OCI-LY1 (cell line): ENCODE measurements at regions not wholly inside any gene's neighbourhood (a gene's known extent, or its start where the extent isn't known, plus 50 kb on each side); places are given as distances from the start of the nearest gene placed in this dataset.

Source experiments
- H2AFZ ChIP-seq: fragments of 200-600 bp; sonication (generic), shearing (Covaris generic); 2 replicates; pipeline ENCODE4 v1.6.0; 2014; ENCODE audit warnings: antibody characterized with exemption, mild to moderate bottlenecking, low read length
- H3F3A ChIP-seq: fragments of 200-600 bp; sonication (generic), shearing (Covaris generic); 2 replicates; pipeline ENCODE4 v1.6.0; 2014; ENCODE audit warnings: mild to moderate bottlenecking, antibody characterized with exemption, low read length, moderate library complexity; ENCODE audit not compliant: insufficient read depth
- H3K27ac ChIP-seq: fragments of 200-600 bp; sonication (generic); 2 replicates; pipeline ENCODE4 v1.5.1; 2014; ENCODE audit warnings: low read length, mixed run types, mild to moderate bottlenecking, low read depth; ENCODE audit not compliant: poor library complexity, severe bottlenecking
- H3K27me3 ChIP-seq: fragments of 200-600 bp; sonication (generic); 2 replicates; pipeline ENCODE4 v1.6.0; 2014; ENCODE audit warnings: antibody characterized with exemption, mild to moderate bottlenecking, low read length, moderate library complexity; ENCODE audit not compliant: insufficient read depth
- H3K36me3 ChIP-seq: fragments of 200-600 bp; sonication (generic); 2 replicates; pipeline ENCODE4 v1.6.1; 2014; ENCODE audit warnings: mild to moderate bottlenecking, antibody characterized with exemption, low read length, moderate library complexity, mixed read lengths; ENCODE audit not compliant: insufficient read depth
- H3K4me1 ChIP-seq: fragments of 200-600 bp; sonication (generic); 2 replicates; pipeline ENCODE4 v1.5.1; 2014; ENCODE audit warnings: mild to moderate bottlenecking, low read length, moderate library complexity; ENCODE audit not compliant: insufficient read depth, severe bottlenecking
- H3K4me2 ChIP-seq: fragments of 200-600 bp; sonication (generic), shearing (Covaris generic); 2 replicates; pipeline ENCODE4 v1.6.1; 2014; ENCODE audit warnings: low read length
- H3K4me3 ChIP-seq: fragments of 200-600 bp; sonication (generic); 2 replicates; pipeline ENCODE4 v1.5.1; 2014; ENCODE audit warnings: low read length, low read depth, mild to moderate bottlenecking, mixed read lengths; ENCODE audit not compliant: poor library complexity, severe bottlenecking
- H3K79me2 ChIP-seq: fragments of 200-600 bp; shearing (Covaris generic); 2 replicates; pipeline ENCODE4 v1.6.1; 2016; ENCODE audit warnings: mixed run types, low read length, mixed read lengths; ENCODE audit not compliant: insufficient read depth
- H3K9ac ChIP-seq: fragments of 200-600 bp; sonication (generic), shearing (Covaris generic); 2 replicates; pipeline ENCODE4 v1.6.1; 2014; ENCODE audit warnings: mild to moderate bottlenecking, low read length, mixed read lengths
- H3K9me2 ChIP-seq: fragments of 200-600 bp; sonication (generic), shearing (Covaris generic); 2 replicates; pipeline ENCODE4 v1.6.1; 2014; ENCODE audit warnings: low read depth, mild to moderate bottlenecking, low read length, mixed read lengths
- H3K9me3 ChIP-seq: fragments of 200-600 bp; shearing (Covaris generic); 2 replicates; pipeline ENCODE4 v1.6.1; 2014; ENCODE audit warnings: low read length, mixed read lengths
- H4K20me1 ChIP-seq: fragments of 200-600 bp; sonication (generic), shearing (Covaris generic); 2 replicates; pipeline ENCODE4 v1.6.0; 2016; ENCODE audit warnings: mild to moderate bottlenecking, low read length; ENCODE audit not compliant: insufficient read depth
- EZH2 ChIP-seq: fragments of 200-600 bp; sonication (generic), shearing (Covaris generic); IDR thresholded peaks from 2 replicates; pipeline ENCODE4 v1.8.0; 2017; ENCODE audit warnings: borderline replicate concordance, mixed run types, mild to moderate bottlenecking, antibody characterized with exemption, low read length, moderate library complexity, mixed read lengths
- TF ChIP-seq, protein P1 (sequence below): fragments of 200-600 bp; sonication (generic), shearing (Covaris generic); IDR thresholded peaks from 2 replicates; pipeline ENCODE4 v1.5.1; 2017; ENCODE audit warnings: mild to moderate bottlenecking, antibody characterized with exemption, low read length, moderate library complexity, mixed read lengths

DNA sequence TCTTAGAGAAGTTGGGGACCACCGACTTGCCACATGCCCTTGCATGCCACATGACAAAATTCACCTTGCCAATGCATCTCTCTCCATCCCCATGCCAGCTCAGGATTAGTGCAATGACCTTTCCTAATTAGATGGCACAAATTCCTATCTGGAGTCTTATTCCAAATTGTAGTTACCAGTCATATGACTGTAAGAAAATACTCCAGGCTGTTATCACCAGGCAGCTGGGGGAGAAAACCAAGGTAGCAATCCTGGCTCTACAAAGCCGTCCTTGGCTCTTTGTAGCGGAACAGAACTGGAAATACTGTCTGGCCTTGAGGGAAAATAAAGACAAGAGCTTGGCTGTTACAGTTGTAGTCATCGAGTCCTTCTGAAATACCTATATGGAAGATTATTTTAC is 208.5 kb upstream of the DIO2 start:
- H2AFZ ChIP-seq, result no peak overlapping the region
- no peaks in the 10 kb centered on the region for H3K9me2 ChIP-seq
- H3K27me3 ChIP-seq, result no peaks in the 10 kb centered on the region
- H3K4me3 ChIP-seq, result no peak overlapping the region
- no peak overlapping the region for H3K9ac ChIP-seq
- TF ChIP-seq, protein P1, sequence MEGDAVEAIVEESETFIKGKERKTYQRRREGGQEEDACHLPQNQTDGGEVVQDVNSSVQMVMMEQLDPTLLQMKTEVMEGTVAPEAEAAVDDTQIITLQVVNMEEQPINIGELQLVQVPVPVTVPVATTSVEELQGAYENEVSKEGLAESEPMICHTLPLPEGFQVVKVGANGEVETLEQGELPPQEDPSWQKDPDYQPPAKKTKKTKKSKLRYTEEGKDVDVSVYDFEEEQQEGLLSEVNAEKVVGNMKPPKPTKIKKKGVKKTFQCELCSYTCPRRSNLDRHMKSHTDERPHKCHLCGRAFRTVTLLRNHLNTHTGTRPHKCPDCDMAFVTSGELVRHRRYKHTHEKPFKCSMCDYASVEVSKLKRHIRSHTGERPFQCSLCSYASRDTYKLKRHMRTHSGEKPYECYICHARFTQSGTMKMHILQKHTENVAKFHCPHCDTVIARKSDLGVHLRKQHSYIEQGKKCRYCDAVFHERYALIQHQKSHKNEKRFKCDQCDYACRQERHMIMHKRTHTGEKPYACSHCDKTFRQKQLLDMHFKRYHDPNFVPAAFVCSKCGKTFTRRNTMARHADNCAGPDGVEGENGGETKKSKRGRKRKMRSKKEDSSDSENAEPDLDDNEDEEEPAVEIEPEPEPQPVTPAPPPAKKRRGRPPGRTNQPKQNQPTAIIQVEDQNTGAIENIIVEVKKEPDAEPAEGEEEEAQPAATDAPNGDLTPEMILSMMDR, result no peak
- TF ChIP-seq EZH2, result no peak
- H3K79me2 ChIP-seq, result no peaks in the 10 kb centered on the region
- H3K4me2 ChIP-seq, result no peak overlapping the region
- H3K4me1 ChIP-seq, result no peaks in the 10 kb centered on the region
- H3K27ac ChIP-seq, result no peak overlapping the region
- H4K20me1 ChIP-seq, result no peaks in the 10 kb centered on the region
- H3K36me3 ChIP-seq, result no peaks in the 10 kb centered on the region
- H3K9me3 ChIP-seq, result no peaks in the 10 kb centered on the region
- no peaks in the 10 kb centered on the region for H3F3A ChIP-seq

DNA sequence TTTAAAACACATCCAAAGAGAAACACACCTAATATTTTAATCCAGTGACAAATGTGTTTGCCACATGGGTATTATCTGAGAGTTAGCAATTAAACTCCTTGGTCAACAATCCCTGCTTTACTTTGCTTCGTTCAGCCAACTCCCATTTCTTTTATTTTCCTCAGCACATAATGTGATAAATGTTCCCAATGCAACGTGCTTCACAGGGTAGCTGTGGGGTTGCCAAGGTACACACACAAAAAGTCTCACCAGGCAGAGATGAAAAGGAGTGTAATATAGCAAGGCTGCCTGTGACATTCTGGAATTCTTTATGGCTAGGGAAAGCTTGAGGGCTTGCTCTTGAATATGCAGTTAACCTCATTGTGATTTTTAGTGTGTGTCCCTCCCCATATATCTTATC is 208.0 kb upstream of the DIO2 start:
- Histone ChIP-seq H3K9ac (no peak overlapping the region), H3F3A (no peaks in the 10 kb centered on the region), H3K4me1 (no peaks in the 10 kb centered on the region), H3K27ac (no peak overlapping the region), H3K4me2 (no peak overlapping the region), H3K9me2 (no peaks in the 10 kb centered on the region), H3K79me2 (no peaks in the 10 kb centered on the region), H2AFZ (no peak overlapping the region), H4K20me1 (no peaks in the 10 kb centered on the region), H3K36me3 (no peaks in the 10 kb centered on the region), H3K27me3 (no peaks in the 10 kb centered on the region), H3K4me3 (no peak overlapping the region), H3K9me3 (no peaks in the 10 kb centered on the region)
- TF ChIP-seq, protein P1, result no peak
- TF ChIP-seq EZH2, result no peak

DNA sequence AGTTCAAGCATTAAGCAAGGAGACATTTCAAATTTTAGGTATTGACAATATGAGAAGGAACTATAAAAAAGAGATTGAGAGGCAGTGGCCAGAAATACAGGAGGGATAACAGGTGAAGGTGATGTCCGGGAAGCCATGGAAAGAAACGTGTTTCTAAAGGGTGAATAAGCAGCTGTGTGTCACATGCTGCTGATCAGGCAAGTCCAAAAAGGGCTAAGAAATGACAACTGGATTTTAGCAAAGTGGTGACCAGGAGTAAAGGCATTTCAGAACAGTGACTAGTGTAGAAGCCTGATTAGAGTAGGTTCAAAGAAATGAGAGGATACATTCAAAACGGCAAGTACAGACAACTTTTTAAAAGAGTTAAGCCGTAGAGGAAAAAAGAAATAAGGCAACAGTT is 204.3 kb upstream of the DIO2 start:
- Histone ChIP-seq H3K4me2 (no peak overlapping the region), H2AFZ (no peak overlapping the region), H3K4me3 (no peak overlapping the region), H3K4me1 (no peaks in the 10 kb centered on the region), H3K36me3 (no peaks in the 10 kb centered on the region), H3K9me3 (no peaks in the 10 kb centered on the region), H3K9me2 (no peaks in the 10 kb centered on the region), H3K27me3 (no peaks in the 10 kb centered on the region), H3K27ac (no peak overlapping the region), H4K20me1 (no peaks in the 10 kb centered on the region), H3K79me2 (no peaks in the 10 kb centered on the region), H3F3A (no peaks in the 10 kb centered on the region), H3K9ac (no peak overlapping the region)
- TF ChIP-seq, protein P1, result no peak
- TF ChIP-seq EZH2, result no peak
